K562 (cell line): ENCODE measurements at regions not wholly inside any gene's neighbourhood (a gene's known extent, or its start where the extent isn't known, plus 50 kb on each side); places are given as distances from the start of the nearest gene placed in this dataset.

Experiments
- ATAC-seq: fragments of 200-7000 bp; cut with Tn5 transposase; 3 replicates; pipeline ENCODE4 v1.9.1; 2020; ENCODE audit warnings: moderate library complexity
- BruUV-seq: library from RNA; stranded (reverse); fragments of 400-500 nt; replicated peaks from 2 replicates; lab custom pipeline; 2021; lab: Mats Ljungman, UMichigan
- CTCF ChIA-PET: fragments of 300-600 bp; formaldehyde crosslinking; extraction: SDS; loops from one replicate; lab custom pipeline; 2021; ENCODE audit warnings: low intra/inter-chr PET ratio; lab: Yijun Ruan, JAX
- POLR2A ChIA-PET: fragments of 300-600, 350-650 bp; sonication (Branson Sonifier 250); formaldehyde crosslinking; extraction: SDS; loops from one replicate; lab custom pipeline; 2021; ENCODE audit warnings: antibody characterized with exemption, inconsistent platforms; lab: Yijun Ruan, JAX
- DNase-seq, 4 experiments: peaks; one replicate each; pipeline versions ENCODE4 v3.0.0 to v3.0.0-alpha.2; 2011 to 2018; ENCODE audit warnings: low spot score in 3 of 4, mixed read lengths in 3 of 4; ENCODE audit errors: extremely low read depth in 1 of 4
- FAIRE-seq: peaks from 2 replicates; lab custom pipeline; 2011; peaks lifted over from hg19 to GRCh38; lab: Jason Lieb, UNC
- H2AFZ ChIP-seq: 2 replicates; pipeline ENCODE4 v1.6.0; 2011; ENCODE audit warnings: low read depth, low read length, control low read depth, inconsistent platforms
- H3K27ac ChIP-seq: fragments of 200-600 bp; 3 replicates; pipeline ENCODE4 v1.8.0; 2011; ENCODE audit warnings: low read depth, mild to moderate bottlenecking, control low read depth, inconsistent platforms, low read length, moderate library complexity, mixed read lengths; ENCODE audit errors: extremely low read depth
- H3K27me3 ChIP-seq, 2 experiments: fragments of 300-600 bp in 1 of 2; 2 replicates in 1 of 2; 3 replicates in 1 of 2; pipeline versions ENCODE4 v1.6.0 to v1.8.0; 2011; ENCODE audit warnings: inconsistent platforms in 2 of 2, low read length in 2 of 2, mild to moderate bottlenecking in 1 of 2, mixed read lengths in 1 of 2, moderate library complexity in 1 of 2; ENCODE audit not compliant: control insufficient read depth in 2 of 2, insufficient read depth in 2 of 2
- H3K36me3 ChIP-seq: fragments of 300-600 bp; 3 replicates; pipeline ENCODE4 v1.8.0; 2011; ENCODE audit warnings: mild to moderate bottlenecking, low read length, inconsistent platforms; ENCODE audit not compliant: control insufficient read depth, insufficient read depth
- H3K4me1 ChIP-seq, 2 experiments: fragments of 200-600 bp in 1 of 2; replicated peaks in 1 of 2; 2 replicates in 1 of 2; 3 replicates in 1 of 2; pipeline versions ENCODE4 v1.5.1 to v1.8.0; 2011; ENCODE audit warnings: inconsistent platforms in 2 of 2, low read length in 2 of 2, mild to moderate bottlenecking in 1 of 2, mixed read lengths in 1 of 2, moderate library complexity in 1 of 2; ENCODE audit not compliant: control insufficient read depth in 2 of 2, insufficient read depth in 2 of 2
- H3K4me2 ChIP-seq: 2 replicates; pipeline ENCODE4 v1.6.1; 2011; ENCODE audit warnings: low read length, control low read depth, inconsistent platforms, mixed read lengths; ENCODE audit not compliant: insufficient read depth
- H3K4me3 ChIP-seq: fragments of 200-600 bp; sonication (generic), shearing (Covaris generic); 2 replicates; pipeline ENCODE4 v1.5.1; 2016; ENCODE audit warnings: control low read depth, inconsistent platforms
- H3K79me2 ChIP-seq: fragments of 200-600 bp; 3 replicates; pipeline ENCODE4 v1.8.0; 2011; ENCODE audit warnings: low read length, inconsistent platforms; ENCODE audit not compliant: control insufficient read depth, insufficient read depth
- H3K9ac ChIP-seq, 2 experiments: 2 replicates each; pipeline versions ENCODE4 v1.6.0 to v1.6.1; 2011; ENCODE audit warnings: low read depth in 2 of 2, low read length in 2 of 2, control low read depth in 1 of 2, inconsistent platforms in 1 of 2, mild to moderate bottlenecking in 1 of 2, mixed read lengths in 1 of 2; ENCODE audit not compliant: insufficient read depth in 1 of 2
- H3K9me1 ChIP-seq: one replicate; pipeline ENCODE4 v1.6.0; 2011; ENCODE audit warnings: inconsistent platforms, mild to moderate bottlenecking, low read length, moderate library complexity; ENCODE audit not compliant: control insufficient read depth, insufficient read depth
- H3K9me3 ChIP-seq: replicated peaks from 2 replicates; pipeline ENCODE4 v1.5.1; 2011; ENCODE audit warnings: low read depth, low read length, inconsistent platforms; ENCODE audit not compliant: control insufficient read depth, insufficient read depth
- H4K20me1 ChIP-seq: replicated peaks from 2 replicates; pipeline ENCODE4 v1.6.1; 2011; ENCODE audit warnings: low read length, inconsistent platforms, mixed read lengths; ENCODE audit not compliant: control insufficient read depth, insufficient read depth
- FOS ChIP-seq: IDR thresholded peaks from 3 replicates; pipeline ENCODE4 v1.6.1; 2011; ENCODE audit not compliant: insufficient read length; ENCODE audit errors: extremely low read depth
- HLTF ChIP-seq: fragments of 450-650 bp; IDR thresholded peaks from 2 replicates; pipeline ENCODE4 v1.6.1; 2016
- HMG20B ChIP-seq: fragments of 250-450 bp; sonication (Bioruptor Pico); IDR thresholded peaks from 2 replicates; pipeline ENCODE4 v1.5.0; 2021; ENCODE audit warnings: mild to moderate bottlenecking
- ILK ChIP-seq: fragments of 450-650 bp; IDR thresholded peaks from 2 replicates; pipeline ENCODE4 v1.6.1; 2016; ENCODE audit warnings: missing genetic modification characterization, low read depth, mild to moderate bottlenecking, missing compliant biosample characterization, moderate library complexity, borderline replicate concordance
- MAFK ChIP-seq: IDR thresholded peaks from 2 replicates; pipeline ENCODE4 v1.6.1; 2011; ENCODE audit warnings: low read length, improper control_type of control experiment
- SRF ChIP-seq, 2 experiments: fragments of 250-450, 450-650 bp in 1 of 2; sonication (Bioruptor Pico) in 1 of 2; sonication (generic) in 1 of 2; formaldehyde crosslinking; IDR thresholded peaks; 2 replicates each; pipeline versions ENCODE4 v1.5.0 to v1.5.1; 2020 to 2022; ENCODE audit warnings: mild to moderate bottlenecking in 1 of 2, missing genetic modification reagents in 1 of 2
- STAT5B ChIP-seq: fragments of 250-450 bp; sonication (Bioruptor Pico); IDR thresholded peaks from 2 replicates; pipeline ENCODE4 v1.8.0; 2021; ENCODE audit warnings: mild to moderate bottlenecking, inconsistent platforms
- ZFX ChIP-seq: sonication (generic); formaldehyde crosslinking; IDR thresholded peaks from 2 replicates; pipeline ENCODE4 v1.8.0; 2022; ENCODE audit warnings: mild to moderate bottlenecking, missing genetic modification reagents, moderate library complexity
- ZNF134 ChIP-seq: fragments of 250-450 bp; sonication (Bioruptor Pico); conservative IDR thresholded peaks from 2 replicates; pipeline ENCODE4 v1.4.0; 2020
- ZNF830 ChIP-seq: fragments of 250-450 bp; sonication (Bioruptor Pico); IDR thresholded peaks from 2 replicates; pipeline ENCODE4 v1.5.0; 2021; ENCODE audit warnings: mild to moderate bottlenecking
- WGBS: fragments of 100-300 bp; shearing (Covaris generic); methylation state at CpG from one replicate; pipeline ENCODE4 v1.1.6; 2016; ENCODE audit warnings: low coverage, mixed read lengths; ENCODE audit not compliant: insufficient coverage; ENCODE audit errors: missing lambda C conversion rate; 5-methylcytosine and 5-hydroxymethylcytosine counted together
- in situ Hi-C: fragments of 300-500 bp; cut with MboI; formaldehyde crosslinking; loops from 4 replicates; pipeline ENCODE4 v1.15.0; 2018; ENCODE audit warnings: inconsistent platforms, mixed read lengths
- intact Hi-C: fragments of 100-400 bp; cut with micrococcal nuclease; formaldehyde crosslinking; loops from 2 replicates; pipeline ENCODE4 v1.14.2; 2022
- TF ChIP-seq, protein P1 (sequence below), 2 experiments: fragments of 450-650 bp in 1 of 2; sonication (generic) in 1 of 2; formaldehyde crosslinking; conservative IDR thresholded peaks; 2 replicates each; pipeline versions ENCODE4 v1.4.0 to v1.8.1; 2020 to 2022; ENCODE audit warnings: mild to moderate bottlenecking in 1 of 2, missing genetic modification reagents in 1 of 2
- TF ChIP-seq, protein P2 (sequence below): conservative IDR thresholded peaks from 2 replicates; pipeline ENCODE4 v1.6.1; 2011; ENCODE audit warnings: low read depth, mild to moderate bottlenecking, low read length; ENCODE audit not compliant: control insufficient read depth
- TF ChIP-seq, protein P3 (sequence below): fragments of 250-450 bp; sonication (Bioruptor Pico); IDR thresholded peaks from 2 replicates; pipeline ENCODE4 v1.9.0; 2021; ENCODE audit warnings: mild to moderate bottlenecking, inconsistent platforms
- TF ChIP-seq, protein P4 (sequence below): fragments of 450-650 bp; IDR thresholded peaks from 2 replicates; pipeline ENCODE4 v1.6.1; 2017; ENCODE audit warnings: mild to moderate bottlenecking, moderate library complexity

DNA sequence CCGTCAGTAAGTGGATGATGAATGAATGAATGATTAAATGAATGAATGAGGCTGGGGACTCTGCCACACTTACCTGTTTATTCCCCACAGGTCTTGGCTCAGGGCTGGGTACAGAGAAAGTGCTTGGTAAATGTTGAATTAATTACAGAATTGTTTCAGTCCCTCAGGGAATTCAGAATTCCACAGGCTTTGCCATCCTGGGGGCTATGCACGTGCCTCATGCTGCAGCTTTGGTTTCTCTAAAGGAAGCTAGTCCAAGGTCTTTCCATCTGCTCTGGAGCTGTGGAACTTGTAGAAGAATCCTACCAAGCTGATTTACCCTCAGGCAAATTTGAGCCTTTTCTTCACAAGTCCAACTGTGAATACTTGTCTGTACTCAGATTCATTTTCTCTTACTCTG lies 376.8 kb upstream of the AJAP1 start:
- intact Hi-C loops: no loop called here
- Histone ChIP-seq H2AFZ (no peak overlapping the region), H4K20me1 (no peaks in the 10 kb centered on the region), H3K4me1 (no peaks in the 10 kb centered on the region), H3K9ac (no peak overlapping the region), H3K27ac (no peak overlapping the region), H3K4me2 (no peak overlapping the region), H3K9me3 (no peaks in the 10 kb centered on the region), H3K27me3 (0 out of 5 replicates have a peak, but pooled peaks cover 0 to 5% of the 10 kb centered on the region in 2 experiments), H3K79me2 (no peaks in the 10 kb centered on the region), H3K36me3 (no peaks in the 10 kb centered on the region), H3K9me1 (no peaks in the 10 kb centered on the region), H3K4me3 (no peak overlapping the region)
- 0% methylated on average over 2 of the region's 2 CpGs for WGBS
- FAIRE-seq (no peak), DNase-seq (no peak), ATAC-seq (no peak)
- ChIA-PET CTCF (no interaction called here), POLR2A (interaction anchor here (0.6 kb wide), 1 partner anchor 127 kb away, joined by 3 read pairs; no protein-coding TSS in a partner anchor)
- no TSS peak for BruUV-seq
- TF ChIP-seq ILK (tag) (no peak), ZNF830 (CRISPR knock-in tag) (no peak), ZFX (no peak), HLTF (no peak), SRF (CRISPR knock-in tag; IDR thresholded peaks at IDR 0.05) (no peak), FOS (no peak), HMG20B (CRISPR knock-in tag) (no peak), STAT5B (no peak), ZNF134 (CRISPR knock-in tag) (no peak), MAFK (no peak)
- TF ChIP-seq, protein P1, sequence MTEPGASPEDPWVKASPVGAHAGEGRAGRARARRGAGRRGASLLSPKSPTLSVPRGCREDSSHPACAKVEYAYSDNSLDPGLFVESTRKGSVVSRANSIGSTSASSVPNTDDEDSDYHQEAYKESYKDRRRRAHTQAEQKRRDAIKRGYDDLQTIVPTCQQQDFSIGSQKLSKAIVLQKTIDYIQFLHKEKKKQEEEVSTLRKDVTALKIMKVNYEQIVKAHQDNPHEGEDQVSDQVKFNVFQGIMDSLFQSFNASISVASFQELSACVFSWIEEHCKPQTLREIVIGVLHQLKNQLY (CRISPR knock-in tag; conservative IDR thresholded peaks at IDR 0.05): no peak
- TF ChIP-seq, protein P2, sequence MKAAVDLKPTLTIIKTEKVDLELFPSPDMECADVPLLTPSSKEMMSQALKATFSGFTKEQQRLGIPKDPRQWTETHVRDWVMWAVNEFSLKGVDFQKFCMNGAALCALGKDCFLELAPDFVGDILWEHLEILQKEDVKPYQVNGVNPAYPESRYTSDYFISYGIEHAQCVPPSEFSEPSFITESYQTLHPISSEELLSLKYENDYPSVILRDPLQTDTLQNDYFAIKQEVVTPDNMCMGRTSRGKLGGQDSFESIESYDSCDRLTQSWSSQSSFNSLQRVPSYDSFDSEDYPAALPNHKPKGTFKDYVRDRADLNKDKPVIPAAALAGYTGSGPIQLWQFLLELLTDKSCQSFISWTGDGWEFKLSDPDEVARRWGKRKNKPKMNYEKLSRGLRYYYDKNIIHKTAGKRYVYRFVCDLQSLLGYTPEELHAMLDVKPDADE: no peak
- TF ChIP-seq, protein P3, sequence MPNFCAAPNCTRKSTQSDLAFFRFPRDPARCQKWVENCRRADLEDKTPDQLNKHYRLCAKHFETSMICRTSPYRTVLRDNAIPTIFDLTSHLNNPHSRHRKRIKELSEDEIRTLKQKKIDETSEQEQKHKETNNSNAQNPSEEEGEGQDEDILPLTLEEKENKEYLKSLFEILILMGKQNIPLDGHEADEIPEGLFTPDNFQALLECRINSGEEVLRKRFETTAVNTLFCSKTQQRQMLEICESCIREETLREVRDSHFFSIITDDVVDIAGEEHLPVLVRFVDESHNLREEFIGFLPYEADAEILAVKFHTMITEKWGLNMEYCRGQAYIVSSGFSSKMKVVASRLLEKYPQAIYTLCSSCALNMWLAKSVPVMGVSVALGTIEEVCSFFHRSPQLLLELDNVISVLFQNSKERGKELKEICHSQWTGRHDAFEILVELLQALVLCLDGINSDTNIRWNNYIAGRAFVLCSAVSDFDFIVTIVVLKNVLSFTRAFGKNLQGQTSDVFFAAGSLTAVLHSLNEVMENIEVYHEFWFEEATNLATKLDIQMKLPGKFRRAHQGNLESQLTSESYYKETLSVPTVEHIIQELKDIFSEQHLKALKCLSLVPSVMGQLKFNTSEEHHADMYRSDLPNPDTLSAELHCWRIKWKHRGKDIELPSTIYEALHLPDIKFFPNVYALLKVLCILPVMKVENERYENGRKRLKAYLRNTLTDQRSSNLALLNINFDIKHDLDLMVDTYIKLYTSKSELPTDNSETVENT: no peak
- TF ChIP-seq, protein P4, sequence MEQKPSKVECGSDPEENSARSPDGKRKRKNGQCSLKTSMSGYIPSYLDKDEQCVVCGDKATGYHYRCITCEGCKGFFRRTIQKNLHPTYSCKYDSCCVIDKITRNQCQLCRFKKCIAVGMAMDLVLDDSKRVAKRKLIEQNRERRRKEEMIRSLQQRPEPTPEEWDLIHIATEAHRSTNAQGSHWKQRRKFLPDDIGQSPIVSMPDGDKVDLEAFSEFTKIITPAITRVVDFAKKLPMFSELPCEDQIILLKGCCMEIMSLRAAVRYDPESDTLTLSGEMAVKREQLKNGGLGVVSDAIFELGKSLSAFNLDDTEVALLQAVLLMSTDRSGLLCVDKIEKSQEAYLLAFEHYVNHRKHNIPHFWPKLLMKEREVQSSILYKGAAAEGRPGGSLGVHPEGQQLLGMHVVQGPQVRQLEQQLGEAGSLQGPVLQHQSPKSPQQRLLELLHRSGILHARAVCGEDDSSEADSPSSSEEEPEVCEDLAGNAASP: no peak
- in situ Hi-C loops: no loop called here
